ENCODE measurements at regions not wholly inside any gene's neighbourhood (a gene's known extent, or its start where the extent isn't known, plus 50 kb on each side); places are given as distances from the start of the nearest gene placed in this dataset.

DNA sequence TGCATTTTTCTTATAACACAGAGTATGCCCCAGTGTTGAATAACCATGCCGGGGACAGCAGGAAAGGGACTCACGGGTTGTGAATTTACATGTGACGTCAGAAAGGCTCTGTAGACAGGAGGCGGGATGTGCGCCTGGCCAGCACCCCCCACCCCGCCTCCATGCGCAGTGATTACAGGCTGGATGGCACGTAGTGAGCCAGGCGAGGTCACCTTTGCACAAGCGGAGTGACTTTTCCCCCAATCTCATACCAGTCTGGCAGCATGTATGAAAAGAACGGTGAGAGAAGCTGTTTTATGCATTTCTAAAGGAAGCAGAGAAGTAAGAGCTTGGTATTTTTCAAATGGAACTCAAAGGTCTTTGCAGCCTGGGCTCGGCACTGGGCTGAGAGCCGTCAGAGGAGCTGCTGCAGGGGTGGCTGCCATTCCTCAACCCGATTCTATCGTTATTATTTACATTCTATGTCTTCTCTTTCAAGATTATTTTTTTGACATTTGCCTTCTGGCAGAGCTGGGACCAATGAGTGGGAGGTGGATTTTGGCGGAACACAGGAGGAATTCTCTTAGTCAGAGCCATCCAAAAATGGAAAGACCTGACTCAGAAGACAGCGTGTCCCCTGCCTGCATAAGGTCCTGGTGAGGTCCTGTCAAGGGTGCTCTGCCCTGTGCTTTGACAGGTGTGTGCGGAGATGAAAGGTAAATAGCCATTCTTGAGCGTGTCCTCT lies 115.6 kb upstream of the SLC45A1 start:
- DNase-seq = no peak

DNA sequence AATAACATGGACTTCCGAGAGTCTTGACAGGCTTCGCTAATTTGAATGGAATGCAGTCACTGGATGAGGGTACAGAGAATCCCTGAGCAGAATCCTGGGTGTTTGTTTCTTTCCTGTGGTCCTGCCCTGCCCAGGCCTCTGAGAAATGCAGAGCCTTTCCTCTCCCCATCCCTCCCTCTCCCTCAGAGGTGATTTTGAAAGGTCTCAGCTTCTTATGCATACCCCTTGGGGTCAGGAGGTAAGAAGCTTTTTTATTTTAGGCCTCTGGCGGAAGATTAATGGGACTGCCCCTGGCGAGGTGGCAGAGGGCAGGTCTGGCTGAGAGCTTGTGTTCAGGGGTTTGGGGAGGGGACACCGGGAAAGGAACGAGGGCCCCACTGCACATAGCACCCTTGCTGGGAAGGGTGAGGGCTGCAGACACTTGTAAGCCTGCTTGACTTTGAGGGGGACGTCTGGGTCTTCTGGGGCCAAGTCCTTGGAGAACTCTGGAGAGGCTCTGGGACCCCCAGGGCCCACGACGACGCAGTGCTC lies 116.5 kb upstream of the SLC45A1 start:
- DNase-seq = no peak

DNA sequence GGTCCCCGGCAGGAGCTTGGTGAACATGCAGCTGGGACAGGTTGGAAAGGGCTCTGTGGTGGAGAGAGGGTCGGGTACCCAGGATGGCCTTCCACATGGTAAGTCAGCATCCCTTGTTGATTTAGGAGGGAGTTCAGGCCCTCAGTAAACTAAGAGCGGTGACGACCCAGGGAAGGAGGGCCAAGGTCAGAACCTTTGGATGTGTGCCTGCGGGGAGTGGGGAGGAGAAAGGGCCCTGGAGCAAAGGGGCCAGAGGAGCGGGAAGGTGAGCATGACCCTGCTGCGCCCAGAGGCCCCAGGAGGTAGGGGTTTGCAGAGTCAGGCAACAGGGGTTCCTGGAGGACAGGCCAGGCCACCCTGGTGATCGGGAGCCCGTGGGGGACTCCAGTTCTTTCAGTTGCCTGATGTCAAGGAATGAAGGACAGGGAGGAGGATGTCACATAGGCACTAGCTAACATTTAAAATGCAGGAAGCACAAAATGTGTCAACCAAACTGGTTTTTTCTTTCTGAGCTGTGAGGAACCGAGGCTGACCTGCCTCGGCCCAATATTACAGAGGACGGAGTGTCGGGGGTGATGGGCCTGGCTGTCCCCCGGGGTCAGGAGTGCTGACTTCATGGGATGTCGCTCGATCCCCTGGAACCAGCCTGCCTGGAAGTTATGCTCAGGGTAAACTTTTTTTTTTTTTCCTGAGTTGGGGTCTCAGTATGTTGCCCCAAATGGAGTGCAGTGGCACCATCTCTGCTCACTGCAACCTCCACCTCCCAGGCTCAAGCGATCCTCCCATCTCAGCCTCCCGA lies 117.4 kb upstream of the SLC45A1 start:
- no peak for DNase-seq

DNA sequence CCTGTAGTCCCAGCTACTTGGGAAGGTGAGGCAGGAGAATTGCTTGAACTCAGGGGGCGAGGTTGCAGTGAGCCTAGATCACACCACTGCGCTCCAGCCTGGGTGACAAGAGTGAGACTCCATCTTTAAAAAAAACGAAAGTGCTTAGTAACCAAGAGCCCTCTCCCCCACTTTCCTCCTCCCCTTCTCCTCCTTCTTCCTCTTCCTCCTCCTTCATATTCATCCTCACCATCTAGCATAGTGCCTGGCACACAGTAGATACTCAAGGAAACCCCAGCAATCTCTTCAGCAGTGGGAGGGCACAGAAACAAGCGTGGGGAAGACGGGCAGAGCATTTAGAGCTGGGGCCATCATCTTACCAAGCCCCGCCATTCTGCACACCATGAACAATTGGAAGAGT lies 119.4 kb upstream of the SLC45A1 start:
- DNase-seq = no peak

DNA sequence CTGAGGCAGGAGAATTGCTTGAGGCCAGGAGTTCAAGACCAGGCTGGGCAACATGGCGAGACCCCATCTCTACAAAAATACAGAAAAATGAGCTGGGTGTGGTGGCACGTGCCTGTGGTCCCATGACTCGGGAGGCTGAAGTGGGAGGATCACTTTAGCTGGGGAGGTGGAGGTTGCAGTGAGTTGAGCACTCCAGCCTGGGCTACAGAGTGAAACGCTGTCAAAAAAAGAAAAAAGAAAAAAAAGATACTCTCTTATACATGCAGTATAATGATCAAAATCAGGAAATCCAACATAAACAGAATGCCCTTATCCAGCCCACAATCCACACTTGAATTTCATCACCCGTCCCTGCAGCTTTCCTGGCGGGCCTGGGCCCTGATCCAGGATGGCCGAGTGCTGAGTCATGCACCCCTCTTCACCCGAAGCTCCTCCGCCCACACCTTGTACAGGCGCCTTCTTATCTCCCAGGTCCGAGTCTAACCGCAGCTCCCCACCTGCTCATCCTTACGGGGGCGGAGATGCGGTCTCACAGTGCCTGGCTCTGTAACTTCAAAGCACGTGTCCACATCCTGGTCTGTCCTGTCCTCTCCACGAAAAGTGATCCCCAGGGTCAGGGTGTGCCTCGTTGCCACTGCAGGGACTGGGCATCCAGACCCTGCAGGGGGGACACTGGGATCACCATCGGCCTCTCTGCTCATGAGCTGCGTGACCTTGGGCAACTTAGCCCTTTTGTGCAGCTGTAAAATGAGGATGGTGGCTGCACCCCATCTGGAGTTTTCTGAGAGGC lies 120.2 kb upstream of the SLC45A1 start:
- DNase-seq = no peak

DNA sequence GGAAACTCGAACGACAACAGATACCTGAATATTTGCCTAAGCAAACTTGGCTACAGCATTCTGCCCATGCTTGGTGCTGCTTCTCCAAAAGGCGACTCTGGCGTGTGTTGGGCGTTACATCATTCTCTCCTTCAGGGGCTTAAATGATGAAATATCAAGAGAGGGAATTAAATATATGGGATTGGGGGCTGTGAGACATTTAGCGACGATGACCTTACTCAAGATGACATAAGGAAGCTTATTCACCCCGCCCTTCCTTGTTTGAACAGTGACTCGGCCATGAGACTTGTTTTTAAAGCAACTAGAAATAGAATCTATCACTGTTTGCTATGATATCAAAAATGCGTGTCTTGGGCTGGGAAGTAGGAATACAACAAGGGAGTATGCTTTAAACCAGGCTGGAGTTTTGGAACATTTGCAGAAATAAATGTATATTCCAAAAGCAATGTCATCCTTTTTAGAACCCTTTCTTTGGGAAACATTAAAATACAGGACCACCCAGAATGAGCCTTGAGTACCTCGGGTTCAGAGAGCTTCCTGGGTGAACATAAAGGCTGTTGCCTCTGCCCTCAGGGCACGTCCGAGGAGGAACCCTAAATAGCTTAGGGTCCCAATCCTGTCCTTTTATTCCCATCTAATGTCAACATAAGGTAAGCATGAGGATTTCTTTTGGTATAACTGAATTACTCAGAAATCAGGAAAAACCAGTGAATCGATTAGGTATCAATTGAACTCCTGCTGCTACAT lies 123.3 kb upstream of the SLC45A1 start:
- no peak for DNase-seq

DNA sequence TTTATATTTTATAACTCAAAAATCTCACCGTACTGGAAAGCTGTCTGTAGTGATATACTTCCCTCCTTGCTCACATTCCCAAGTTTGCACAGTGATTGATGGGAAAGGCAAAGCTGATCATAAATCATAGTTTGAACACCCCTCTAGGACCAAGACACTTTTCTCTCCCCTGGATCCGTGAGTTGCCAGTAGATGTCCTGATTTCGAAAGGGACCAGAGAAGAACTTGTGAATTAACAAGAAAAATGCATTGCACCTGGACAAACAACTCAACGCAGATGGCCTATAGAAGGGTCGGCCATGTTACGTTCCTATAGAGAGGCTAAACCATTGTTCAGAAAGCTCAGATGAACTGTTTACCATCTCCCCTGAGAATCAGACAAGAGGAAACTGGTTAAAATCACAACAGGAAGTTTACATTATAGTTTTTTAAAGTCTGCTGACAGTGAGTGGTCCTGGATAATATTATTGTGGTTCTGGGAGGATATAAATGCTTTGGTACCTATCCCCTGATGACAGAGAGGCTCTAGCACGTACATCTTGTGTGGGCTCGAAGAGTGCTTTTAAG lies 124.0 kb upstream of the SLC45A1 start:
- no peak for DNase-seq

DNA sequence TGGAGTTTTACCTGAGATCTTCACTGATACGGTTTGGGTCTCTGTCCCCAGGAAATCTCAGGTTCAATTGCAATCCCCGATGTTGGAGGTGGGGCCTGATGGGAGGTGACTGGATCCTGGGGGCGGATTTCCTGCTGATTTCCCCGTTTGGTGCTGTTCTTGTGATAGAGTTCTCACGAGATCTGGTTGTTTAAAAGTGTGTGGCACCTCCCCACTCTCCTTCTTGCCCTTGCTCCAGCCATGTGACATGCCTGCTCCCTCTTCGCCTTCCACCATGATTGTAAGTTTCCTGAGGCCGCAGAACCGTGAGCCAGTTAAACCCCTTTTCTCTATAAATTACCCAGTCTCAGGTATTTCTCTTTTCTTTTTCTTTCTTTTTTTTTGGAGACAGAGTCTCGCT lies 126.4 kb upstream of the SLC45A1 start:
- no peak for DNase-seq

DNA sequence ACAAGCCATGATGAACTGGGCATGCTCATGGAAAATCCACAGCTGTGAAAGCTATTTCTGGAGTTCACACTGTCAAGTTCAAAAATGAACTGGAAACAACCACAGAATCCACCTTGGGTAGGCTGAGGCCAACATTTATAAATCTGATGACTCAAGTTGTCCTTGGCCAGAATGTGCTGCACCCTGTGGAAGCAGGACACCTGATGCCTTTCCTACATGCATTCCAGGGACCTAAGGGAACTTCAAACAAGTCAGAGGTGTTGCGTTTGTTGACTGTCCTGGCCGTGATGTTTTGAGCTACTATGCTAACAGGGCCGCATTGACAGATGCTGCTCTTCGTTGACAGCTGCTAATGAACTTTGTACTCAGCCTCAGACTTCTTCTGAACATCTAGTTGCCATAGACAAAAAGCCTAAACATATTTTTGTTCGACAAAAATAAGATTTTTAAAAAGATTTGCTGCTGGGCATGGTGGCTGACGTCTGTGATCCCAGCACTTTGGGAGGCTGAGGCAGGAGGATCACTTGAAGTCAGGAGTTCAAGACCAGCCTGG lies 127.9 kb upstream of the SLC45A1 start:
- DNase-seq = no peak

DNA sequence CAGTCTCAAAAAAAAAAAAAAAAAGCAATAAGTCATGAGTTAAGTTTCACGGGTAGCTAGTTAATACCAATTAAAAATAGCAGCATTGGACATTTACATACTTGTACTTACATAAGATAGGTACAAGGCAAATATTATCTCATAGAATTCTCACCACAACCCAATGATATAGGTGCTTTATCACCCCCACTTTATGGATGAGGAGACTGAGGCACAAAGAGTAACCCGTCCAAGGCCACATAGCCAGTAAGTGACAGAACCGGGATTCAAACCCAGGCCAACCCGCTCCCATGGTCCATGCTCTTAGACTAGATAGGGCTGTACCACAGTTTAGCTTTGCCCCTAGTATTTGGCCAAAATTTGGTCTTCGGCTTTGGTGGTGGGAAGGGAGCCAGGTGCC lies 132.5 kb upstream of the SLC45A1 start:
- no peak for DNase-seq

DNA sequence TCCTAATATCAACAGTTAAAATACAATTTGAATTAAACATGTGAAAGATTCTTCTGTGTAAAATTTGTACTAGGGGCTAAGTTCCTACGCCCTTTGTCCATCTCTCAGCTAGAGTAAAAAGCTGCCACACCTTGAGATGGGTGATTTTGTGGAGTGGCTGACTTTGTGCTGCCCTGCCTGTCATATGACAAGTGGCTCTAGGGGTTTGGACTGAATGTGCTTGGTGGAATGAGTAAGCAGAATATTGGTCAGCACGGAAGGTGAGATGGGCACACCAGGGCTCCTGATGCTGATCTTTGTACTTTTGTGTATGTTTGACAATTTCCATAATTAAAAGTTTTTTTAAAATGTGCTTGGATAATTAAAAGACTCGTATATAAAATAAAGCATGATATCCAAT lies 133.6 kb upstream of the SLC45A1 start:
- no peak for DNase-seq

DNA sequence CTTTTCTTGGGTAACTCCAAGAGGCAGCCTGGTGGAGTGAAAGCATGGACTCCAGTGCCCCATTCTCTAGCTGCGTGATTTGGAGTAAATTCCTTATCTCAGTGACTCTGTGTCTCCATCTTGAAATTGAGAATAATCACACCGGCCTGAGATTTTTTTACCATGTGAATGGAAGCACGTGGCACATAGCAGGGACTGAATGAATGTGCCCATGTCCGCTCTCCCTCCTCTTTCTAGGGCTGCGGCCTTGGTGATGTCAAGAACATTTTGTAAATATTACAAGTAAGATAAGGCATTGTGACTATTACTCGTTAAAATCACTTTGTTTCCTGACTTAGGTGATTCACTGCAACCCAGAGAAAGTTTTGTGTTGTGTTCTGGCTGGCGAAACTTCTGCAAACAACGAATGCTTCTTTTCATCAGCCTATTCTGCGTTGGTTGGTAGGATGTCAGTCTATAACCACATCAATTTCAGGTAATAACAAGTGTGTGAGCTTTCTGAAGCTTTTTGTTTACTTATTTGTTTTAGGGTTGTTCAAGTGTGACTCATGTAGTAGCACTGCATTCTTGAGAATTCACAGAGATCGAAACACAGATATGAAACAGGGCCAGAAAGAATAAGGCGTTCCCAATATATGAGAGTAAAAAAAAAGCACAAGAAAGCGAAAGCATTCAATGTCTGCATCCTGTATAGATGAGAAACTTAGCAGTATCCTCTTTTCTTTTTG lies 135.7 kb upstream of the SLC45A1 start:
- no peak for DNase-seq

DNA sequence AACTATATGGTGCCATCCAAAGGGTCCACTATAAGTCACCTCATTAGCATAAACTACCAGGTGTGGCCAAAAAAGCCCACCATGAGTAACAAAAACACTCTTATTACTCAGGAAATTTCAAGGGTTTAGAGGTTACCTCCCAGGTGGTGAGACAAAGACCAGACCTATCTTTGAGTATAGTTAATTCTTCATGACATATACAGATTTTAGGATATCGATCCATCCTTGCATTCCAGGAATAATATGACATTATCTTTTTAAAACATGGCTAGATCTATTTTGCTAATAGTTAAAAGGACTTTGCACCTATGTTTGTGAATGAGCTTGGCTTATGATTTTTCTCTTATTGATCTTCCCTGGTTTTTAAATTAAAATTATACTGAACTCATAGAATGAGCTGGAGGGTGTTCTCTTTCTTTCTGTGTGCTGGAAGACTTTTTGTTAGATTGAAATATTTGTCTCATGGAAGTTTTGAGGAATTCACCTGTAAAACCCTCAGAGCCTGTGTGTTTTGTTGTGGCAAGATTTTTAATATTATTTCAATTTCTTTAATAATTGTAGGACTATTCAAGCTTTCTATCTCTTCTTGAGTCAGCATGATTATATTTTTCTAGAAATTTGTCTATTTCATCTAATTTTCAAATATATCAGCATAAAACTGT lies 138.7 kb upstream of the SLC45A1 start:
- no peak for DNase-seq

DNA sequence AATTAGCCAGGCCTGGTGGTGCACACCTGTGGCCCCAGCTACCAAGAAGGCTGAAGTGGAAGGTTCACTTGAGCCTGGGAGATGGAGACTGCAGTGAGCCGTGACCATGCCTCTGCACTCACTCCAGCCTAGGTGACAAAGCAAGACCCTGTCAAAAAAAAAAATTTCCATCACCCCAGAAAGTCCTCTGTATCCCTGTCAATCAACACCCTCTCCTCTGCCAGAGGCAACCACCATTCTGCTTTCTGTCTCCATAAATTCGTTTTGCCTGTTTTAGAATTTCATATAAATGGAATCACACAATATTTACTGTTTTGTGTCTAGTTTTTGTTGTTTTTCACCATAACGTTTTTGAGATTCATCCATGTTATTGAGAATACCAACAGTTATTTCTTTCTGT lies 141.6 kb upstream of the SLC45A1 start:
- no peak for DNase-seq

DNA sequence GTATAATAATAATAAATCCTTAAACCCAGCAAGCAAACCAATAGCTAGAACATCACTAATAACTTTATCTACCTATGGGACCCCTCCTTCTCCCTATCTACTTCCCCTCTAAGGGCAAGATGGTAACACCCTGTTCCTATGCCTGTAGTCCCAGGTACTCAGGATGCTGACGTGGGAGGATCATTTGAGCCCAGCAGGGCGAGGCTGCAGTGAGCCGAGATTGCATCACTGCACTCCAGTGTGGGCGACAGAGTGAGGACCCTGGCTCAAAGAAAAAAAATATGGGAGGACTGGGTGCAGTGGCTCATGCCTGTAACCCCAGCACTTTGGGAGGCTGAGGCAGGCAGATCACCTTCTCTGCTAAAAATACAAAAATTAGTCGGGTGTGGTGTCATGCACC lies 143.1 kb upstream of the SLC45A1 start:
- no peak for DNase-seq

DNA sequence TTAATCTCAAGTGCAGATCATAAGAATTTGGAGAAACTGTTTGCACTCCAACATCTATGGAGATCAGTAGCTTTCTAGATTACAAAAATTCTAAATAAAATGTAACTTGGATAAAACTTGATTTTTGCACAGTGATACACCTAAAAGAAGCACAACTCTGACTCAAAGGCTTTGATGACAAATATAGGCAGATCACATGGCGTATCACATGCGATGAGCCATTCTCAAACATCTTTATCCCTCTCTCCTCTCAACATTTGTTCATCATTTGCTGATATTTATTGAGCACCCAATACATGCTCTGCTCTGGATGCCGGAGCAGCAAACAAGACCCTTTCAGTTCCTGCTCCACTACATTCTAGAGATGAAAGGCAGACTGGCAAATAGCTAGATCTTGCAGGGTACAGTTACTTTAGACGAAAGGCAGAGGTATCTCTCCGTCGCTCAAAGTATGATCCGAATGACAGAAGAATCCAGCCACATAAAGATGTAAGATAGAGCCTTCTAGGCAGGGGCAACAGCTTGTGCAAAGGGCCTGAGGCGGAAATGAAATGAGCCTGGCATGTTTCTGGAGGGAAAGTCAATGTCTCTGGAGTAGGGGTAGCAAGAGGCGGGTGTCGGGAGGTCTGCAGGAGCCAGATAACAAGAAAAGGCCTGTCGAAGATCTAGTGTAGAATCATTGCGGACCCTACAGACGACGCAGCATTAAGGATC lies 145.8 kb upstream of the ERRFI1 start:
- no peak for DNase-seq

DNA sequence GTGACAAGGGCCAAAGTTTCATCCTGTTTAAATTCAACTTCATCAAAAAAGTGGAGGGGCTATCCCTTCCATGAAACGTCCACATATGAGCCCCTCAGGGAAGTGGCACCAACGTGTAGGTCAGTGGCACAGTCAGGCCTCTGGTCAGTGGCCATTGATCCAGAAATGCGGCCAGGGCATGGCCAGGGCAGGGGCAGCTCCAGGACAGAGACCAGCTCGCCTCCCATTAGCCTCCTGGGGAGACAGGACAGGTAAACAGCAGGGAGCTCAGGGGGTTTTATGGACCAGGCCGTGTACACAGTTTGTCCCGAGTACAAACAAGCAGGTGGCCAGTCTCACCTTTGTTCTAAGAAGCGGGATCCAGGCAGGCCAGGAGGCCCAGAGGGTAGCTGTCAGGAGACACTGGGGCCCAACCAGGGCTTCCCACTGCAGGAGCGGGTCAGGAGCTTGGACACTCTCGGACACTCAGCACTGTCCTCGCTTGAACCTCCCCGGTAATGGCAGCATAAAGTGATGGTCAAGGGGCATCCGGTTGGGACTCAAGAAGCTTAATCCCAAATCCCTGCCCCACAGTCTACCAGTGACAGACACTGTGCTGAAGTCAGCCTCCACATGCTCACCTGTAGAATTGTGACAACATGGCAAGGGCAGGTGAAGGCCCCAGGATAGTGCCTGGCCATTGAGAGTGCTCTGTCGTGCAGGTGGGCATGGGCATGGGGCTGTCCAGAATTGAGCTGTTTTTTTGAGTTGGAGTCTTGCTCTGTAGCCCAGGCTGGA lies 144.1 kb upstream of the ERRFI1 start:
- DNase-seq = no peak

DNA sequence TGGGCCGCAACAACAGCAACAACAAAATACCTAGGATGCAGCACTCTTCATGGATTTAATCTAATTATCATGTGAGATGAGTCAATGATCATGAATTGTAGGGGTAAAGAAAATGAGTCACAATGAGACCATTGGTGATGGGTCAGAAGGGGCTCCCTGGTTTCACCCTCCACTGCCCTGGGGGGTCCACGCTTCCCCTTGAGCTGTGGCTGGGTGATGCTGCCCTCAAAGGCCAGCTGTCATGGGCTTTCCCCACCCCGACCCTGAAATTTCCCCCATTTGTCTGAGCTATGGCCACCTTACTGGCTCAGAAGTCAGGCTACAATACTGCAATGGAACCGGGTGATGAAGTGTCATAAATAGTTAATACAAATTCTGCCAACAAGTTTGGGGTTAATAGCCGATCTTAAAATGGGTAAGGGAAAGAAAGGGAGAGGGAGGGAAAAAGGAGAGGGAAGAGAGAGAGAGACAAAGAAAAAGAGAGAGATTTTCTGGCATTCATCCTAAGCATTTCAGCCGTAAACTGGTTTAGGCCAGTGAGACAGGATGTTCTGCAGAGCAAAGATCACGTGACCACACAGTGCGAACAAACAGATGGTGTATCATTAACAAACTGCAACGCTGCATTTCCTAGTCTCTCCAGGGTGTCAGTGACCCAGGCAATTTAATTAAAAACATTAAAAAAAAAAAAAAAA lies 143.4 kb upstream of the ERRFI1 start:
- peak; percentile 97 for DNase-seq

DNA sequence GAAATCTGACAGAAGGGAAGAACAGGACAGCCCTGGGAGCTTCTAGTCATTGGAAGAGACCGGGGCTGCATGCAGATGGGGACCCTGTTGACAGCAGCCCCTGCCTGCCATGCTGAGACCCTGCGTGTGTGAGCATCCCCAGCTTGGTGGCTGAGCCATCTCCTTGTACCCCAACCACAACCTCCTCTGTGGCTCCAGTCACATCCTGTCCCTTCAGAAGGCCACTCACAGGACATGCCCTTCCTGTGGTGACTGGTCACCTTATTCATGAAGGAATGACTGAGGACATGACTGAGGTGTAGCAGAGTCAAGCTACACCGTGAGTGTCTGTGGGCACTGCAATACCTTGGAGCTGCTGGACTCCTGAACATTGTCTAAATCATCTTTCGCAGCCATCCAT lies 141.8 kb upstream of the ERRFI1 start:
- DNase-seq = no peak
